Endodermal cell (in vitro differentiated cells): ENCODE measurements at regions not wholly inside any gene's neighbourhood (a gene's known extent, or its start where the extent isn't known, plus 50 kb on each side); places are given as distances from the start of the nearest gene placed in this dataset.

Experiments used
- DNase-seq: peaks from one replicate; pipeline ENCODE4 v3.0.0-alpha.2; 2017
- H3K27ac ChIP-seq: 2 replicates; pipeline ENCODE4 v1.5.1; 2013; ENCODE audit warnings: mild to moderate bottlenecking, low read depth, low read length, moderate library complexity
- H3K27me3 ChIP-seq: 2 replicates; pipeline ENCODE4 v1.6.1; 2013; ENCODE audit warnings: mild to moderate bottlenecking, low read length, moderate library complexity; ENCODE audit not compliant: insufficient read depth, control insufficient read depth, poor library complexity, severe bottlenecking
- H3K36me3 ChIP-seq: 2 replicates; pipeline ENCODE4 v1.7.0; 2013; ENCODE audit warnings: mild to moderate bottlenecking, low read length, moderate library complexity; ENCODE audit not compliant: control insufficient read depth, insufficient read depth
- H3K4me1 ChIP-seq: one replicate; pipeline ENCODE4 v1.7.0; 2013; ENCODE audit warnings: low read length; ENCODE audit not compliant: control insufficient read depth, insufficient read depth
- H3K4me3 ChIP-seq: 2 replicates; pipeline ENCODE4 v1.5.1; 2013; ENCODE audit warnings: mild to moderate bottlenecking, low read length, moderate library complexity
- H3K9ac ChIP-seq: 2 replicates; pipeline ENCODE4 v1.6.1; 2013; ENCODE audit warnings: mild to moderate bottlenecking, low read length, moderate library complexity; ENCODE audit not compliant: poor library complexity, severe bottlenecking; ENCODE audit errors: extremely low read depth
- H3K9me3 ChIP-seq: 2 replicates; pipeline ENCODE4 v1.6.1; 2013; ENCODE audit warnings: mild to moderate bottlenecking, low read length, moderate library complexity; ENCODE audit not compliant: control insufficient read depth
- H3K27ac Mint-ChIP-seq: 2 replicates; pipeline ENCODE4 v1.8.0; 2020; ENCODE audit warnings: mixed read lengths
- H3K27me3 Mint-ChIP-seq: 2 replicates; pipeline ENCODE4 v1.8.0; 2021; ENCODE audit warnings: mild to moderate bottlenecking, mixed read lengths; ENCODE audit not compliant: insufficient read depth
- H3K36me3 Mint-ChIP-seq: 2 replicates; pipeline ENCODE4 v1.8.0; 2020; ENCODE audit warnings: low read depth, mixed read lengths
- H3K4me1 Mint-ChIP-seq: 2 replicates; pipeline ENCODE4 v1.8.0; 2020; ENCODE audit warnings: mixed read lengths
- H3K4me3 Mint-ChIP-seq: 2 replicates; pipeline ENCODE4 v1.8.0; 2020; ENCODE audit warnings: mild to moderate bottlenecking, moderate library complexity, mixed read lengths
- H3K9me3 Mint-ChIP-seq: 2 replicates; pipeline ENCODE4 v1.8.0; 2020; ENCODE audit warnings: mild to moderate bottlenecking, mixed read lengths
- WGBS, 2 experiments: methylation state at CpG; one replicate each; pipeline versions ENCODE4 v1.1.5 to v1.1.7; 2013; ENCODE audit warnings: missing lambda C conversion rate in 2 of 2, mixed read lengths in 1 of 2; ENCODE audit not compliant: insufficient coverage in 1 of 2, insufficient read length in 1 of 2; 5-methylcytosine and 5-hydroxymethylcytosine counted together
- TF ChIP-seq, protein P1 (sequence below): fragments of 200-600 bp; sonication (generic); conservative IDR thresholded peaks from 2 replicates; pipeline ENCODE4 v1.5.0; 2021; ENCODE audit warnings: antibody characterized with exemption, mild to moderate bottlenecking

DNA sequence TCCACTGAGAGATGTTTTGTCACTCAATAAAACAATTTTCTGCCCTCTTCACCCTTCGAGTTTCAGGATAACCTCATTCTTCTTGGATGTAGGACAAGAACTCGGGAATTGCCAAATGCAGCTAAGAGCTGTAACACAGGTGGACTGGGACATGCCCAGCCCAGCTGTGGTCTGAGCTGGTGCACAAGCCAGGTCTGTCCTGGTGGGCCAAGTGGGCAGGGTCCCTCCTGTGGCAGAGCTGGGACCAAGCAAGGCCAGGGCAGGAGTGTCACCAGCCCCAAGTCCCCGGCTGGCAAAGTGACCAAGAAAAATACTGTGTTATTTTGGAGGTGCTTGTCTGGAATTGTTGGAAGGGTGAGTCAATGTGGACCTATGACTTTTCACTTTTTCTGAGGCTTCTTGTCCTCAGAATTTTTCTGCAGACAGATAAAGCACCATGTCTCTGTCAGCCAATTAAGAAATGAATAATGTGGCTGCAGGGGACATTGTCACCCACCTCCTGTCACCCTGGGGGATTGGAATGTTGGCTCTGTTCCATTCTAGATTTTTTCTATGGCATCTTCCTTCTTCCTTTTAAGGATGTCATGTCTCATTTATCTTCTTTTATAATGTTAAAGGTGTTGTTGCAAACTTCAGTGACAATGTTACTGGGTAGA lies 645.2 kb upstream of the EPHA6 start:
- Histone ChIP-seq H3K4me3 (no peak overlapping the region), H3K4me1 (no peaks in the 10 kb centered on the region), H3K9ac (no peak overlapping the region), H3K36me3 (no peaks in the 10 kb centered on the region), H3K9me3 (peaks cover 20% of the 10 kb centered on the region), H3K27me3 (no peaks in the 10 kb centered on the region), H3K27ac (no peak overlapping the region)
- Mint-ChIP-seq H3K4me3 (no peak overlapping the region), H3K36me3 (no peaks in the 10 kb centered on the region), H3K27me3 (no peaks in the 10 kb centered on the region), H3K9me3 (peaks cover 19% of the 10 kb centered on the region), H3K27ac (no peak overlapping the region), H3K4me1 (no peaks in the 10 kb centered on the region)
- peak; percentile 52 for DNase-seq
- WGBS, 2 experiments, result 85 to 100% methylated on average over 1 to 3 of the region's 3 CpGs
- TF ChIP-seq, protein P1, sequence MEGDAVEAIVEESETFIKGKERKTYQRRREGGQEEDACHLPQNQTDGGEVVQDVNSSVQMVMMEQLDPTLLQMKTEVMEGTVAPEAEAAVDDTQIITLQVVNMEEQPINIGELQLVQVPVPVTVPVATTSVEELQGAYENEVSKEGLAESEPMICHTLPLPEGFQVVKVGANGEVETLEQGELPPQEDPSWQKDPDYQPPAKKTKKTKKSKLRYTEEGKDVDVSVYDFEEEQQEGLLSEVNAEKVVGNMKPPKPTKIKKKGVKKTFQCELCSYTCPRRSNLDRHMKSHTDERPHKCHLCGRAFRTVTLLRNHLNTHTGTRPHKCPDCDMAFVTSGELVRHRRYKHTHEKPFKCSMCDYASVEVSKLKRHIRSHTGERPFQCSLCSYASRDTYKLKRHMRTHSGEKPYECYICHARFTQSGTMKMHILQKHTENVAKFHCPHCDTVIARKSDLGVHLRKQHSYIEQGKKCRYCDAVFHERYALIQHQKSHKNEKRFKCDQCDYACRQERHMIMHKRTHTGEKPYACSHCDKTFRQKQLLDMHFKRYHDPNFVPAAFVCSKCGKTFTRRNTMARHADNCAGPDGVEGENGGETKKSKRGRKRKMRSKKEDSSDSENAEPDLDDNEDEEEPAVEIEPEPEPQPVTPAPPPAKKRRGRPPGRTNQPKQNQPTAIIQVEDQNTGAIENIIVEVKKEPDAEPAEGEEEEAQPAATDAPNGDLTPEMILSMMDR, result no peak

DNA sequence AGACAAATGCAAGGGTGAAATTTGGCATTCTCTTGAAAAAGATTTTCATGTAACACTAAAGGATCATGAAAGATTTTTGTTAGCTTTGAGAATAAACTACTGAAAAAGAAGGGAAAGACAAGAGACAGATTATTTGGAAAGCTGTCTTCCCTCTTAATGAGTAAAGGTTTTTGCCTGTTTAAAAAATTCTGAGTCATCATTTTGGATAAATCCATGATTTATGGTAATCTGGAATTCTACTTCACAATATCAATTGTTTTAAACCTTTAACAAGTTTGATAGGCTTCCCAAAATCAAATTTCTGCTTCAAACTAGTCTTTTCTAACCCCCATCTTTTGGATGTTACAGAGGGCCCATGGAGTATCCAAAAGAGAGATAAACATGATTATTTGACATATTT lies 641.5 kb upstream of the EPHA6 start:
- Histone ChIP-seq H3K27me3 (no peaks in the 10 kb centered on the region), H3K9me3 (peaks cover 21% of the 10 kb centered on the region), H3K36me3 (no peaks in the 10 kb centered on the region), H3K4me3 (no peak overlapping the region), H3K9ac (no peak overlapping the region), H3K27ac (no peak overlapping the region), H3K4me1 (no peaks in the 10 kb centered on the region)
- peaks cover 25% of the 10 kb centered on the region for H3K9me3 Mint-ChIP-seq
- no peak for DNase-seq
- H3K4me3 Mint-ChIP-seq, result no peak overlapping the region
- no peak overlapping the region for H3K27ac Mint-ChIP-seq
- TF ChIP-seq, protein P1, result no peak
- no peaks in the 10 kb centered on the region for H3K4me1 Mint-ChIP-seq
- no peaks in the 10 kb centered on the region for H3K36me3 Mint-ChIP-seq
- H3K27me3 Mint-ChIP-seq, result no peaks in the 10 kb centered on the region

DNA sequence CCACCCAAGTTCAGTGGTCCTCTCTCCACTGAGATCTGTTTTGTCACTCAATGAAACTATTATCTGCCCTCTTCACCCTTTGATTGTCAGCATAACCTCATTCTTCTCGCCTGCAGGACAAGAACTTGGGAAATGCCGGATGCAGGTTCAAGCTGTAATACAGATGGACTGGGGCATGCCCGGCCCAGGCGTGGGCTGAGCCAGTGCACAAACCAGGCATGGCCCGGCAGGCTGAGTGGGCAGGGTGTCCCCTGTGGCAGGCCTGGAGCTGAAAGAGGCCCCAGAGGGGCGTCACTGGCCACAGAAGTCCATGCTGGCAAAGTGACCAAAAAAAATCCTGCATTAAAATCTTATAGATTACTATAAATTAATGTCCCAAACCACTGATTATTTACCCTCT lies 638.9 kb upstream of the EPHA6 start:
- H3K4me3 ChIP-seq, result no peak overlapping the region
- no peak overlapping the region for H3K9ac ChIP-seq
- H3K4me1 ChIP-seq, result no peaks in the 10 kb centered on the region
- Mint-ChIP-seq H3K27ac (no peak overlapping the region), H3K4me1 (no peaks in the 10 kb centered on the region), H3K4me3 (no peak overlapping the region), H3K27me3 (no peaks in the 10 kb centered on the region), H3K9me3 (peaks cover 12% of the 10 kb centered on the region), H3K36me3 (no peaks in the 10 kb centered on the region)
- WGBS, 2 experiments, result 91% methylated on average over 6 of the region's 6 CpGs; no CpG with 5 or more reads in 1 of the 2 experiments
- no peak overlapping the region for H3K27ac ChIP-seq
- TF ChIP-seq, protein P1, result no peak
- peaks cover 21% of the 10 kb centered on the region for H3K9me3 ChIP-seq
- no peaks in the 10 kb centered on the region for H3K27me3 ChIP-seq
- H3K36me3 ChIP-seq, result no peaks in the 10 kb centered on the region
- no peak for DNase-seq
